ENCODE measurements at regions not wholly inside any gene's neighbourhood (a gene's known extent, or its start where the extent isn't known, plus 50 kb on each side); places are given as distances from the start of the nearest gene placed in this dataset.

- TF ChIP-seq, protein P1, sequence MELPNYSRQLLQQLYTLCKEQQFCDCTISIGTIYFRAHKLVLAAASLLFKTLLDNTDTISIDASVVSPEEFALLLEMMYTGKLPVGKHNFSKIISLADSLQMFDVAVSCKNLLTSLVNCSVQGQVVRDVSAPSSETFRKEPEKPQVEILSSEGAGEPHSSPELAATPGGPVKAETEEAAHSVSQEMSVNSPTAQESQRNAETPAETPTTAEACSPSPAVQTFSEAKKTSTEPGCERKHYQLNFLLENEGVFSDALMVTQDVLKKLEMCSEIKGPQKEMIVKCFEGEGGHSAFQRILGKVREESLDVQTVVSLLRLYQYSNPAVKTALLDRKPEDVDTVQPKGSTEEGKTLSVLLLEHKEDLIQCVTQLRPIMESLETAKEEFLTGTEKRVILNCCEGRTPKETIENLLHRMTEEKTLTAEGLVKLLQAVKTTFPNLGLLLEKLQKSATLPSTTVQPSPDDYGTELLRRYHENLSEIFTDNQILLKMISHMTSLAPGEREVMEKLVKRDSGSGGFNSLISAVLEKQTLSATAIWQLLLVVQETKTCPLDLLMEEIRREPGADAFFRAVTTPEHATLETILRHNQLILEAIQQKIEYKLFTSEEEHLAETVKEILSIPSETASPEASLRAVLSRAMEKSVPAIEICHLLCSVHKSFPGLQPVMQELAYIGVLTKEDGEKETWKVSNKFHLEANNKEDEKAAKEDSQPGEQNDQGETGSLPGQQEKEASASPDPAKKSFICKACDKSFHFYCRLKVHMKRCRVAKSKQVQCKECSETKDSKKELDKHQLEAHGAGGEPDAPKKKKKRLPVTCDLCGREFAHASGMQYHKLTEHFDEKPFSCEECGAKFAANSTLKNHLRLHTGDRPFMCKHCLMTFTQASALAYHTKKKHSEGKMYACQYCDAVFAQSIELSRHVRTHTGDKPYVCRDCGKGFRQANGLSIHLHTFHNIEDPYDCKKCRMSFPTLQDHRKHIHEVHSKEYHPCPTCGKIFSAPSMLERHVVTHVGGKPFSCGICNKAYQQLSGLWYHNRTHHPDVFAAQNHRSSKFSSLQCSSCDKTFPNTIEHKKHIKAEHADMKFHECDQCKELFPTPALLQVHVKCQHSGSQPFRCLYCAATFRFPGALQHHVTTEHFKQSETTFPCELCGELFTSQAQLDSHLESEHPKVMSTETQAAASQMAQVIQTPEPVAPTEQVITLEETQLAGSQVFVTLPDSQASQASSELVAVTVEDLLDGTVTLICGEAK (IDR thresholded peaks at IDR 0.05; ENCODE audit: borderline replicate concordance): no peak
- TF ChIP-seq ZNF207 (IDR thresholded peaks at IDR 0.05; ENCODE audit: borderline replicate concordance): no peak
- TF ChIP-seq NR2C1 (IDR thresholded peaks at IDR 0.05): no peak
- no peak for TF ChIP-seq MTA2 (IDR thresholded peaks at IDR 0.05; ENCODE audit: low read depth)
- no peak for TF ChIP-seq RAD21 (IDR thresholded peaks at IDR 0.05; ENCODE audit: insufficient read depth, low read depth, low read length)
- no peak for TF ChIP-seq SREBF1 (IDR thresholded peaks at IDR 0.05; ENCODE audit: low read length)
- TF ChIP-seq IKZF2 (IDR thresholded peaks at IDR 0.05): no peak
- TF ChIP-seq RAD51 (IDR thresholded peaks at IDR 0.05): no peak
- TF ChIP-seq, protein P2, sequence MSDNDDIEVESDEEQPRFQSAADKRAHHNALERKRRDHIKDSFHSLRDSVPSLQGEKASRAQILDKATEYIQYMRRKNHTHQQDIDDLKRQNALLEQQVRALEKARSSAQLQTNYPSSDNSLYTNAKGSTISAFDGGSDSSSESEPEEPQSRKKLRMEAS (IDR thresholded peaks at IDR 0.05; ENCODE audit: low read depth, low read length): no peak
Measured at GRCh38 chr1:29958271-29958670, 721.9 kb downstream of the PTPRU start (continued).

DNA sequence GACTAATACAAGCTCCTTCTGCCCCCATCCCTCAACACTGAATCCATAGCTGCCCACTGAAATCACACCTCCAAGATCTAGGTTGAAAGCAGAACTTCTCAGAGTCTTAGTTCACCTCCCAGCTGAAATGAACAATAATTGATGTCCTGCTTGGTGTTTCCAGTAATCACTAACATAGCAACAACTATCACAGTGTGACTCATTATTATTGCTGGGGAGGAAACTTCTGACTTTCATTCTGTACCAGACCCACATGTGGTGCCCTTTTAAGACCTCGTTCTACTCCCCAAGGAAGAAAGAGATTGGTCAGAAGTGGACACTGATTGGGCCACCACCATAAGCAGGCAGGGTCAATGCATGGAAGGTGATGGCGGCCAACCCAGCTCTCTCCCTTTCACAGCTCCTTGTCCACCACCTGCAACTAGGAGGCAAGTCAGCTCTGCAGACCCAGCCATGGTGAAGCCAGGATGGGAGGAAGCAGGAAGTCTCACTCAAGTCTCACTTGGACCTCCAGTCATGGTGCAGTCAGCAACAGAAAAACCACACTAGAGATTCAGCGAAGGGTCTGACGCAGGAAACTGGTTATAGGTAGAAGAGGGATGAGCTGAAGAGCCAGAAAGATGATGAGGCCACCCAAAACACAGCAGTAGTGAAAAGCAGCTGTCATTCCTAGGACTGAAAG is 720.2 kb downstream of the PTPRU start:
- no peaks in the 10 kb centered on the region for H3K4me1 ChIP-seq (ENCODE audit: control insufficient read depth, insufficient read depth, low read length)
- no peak overlapping the region for H2AFZ ChIP-seq (ENCODE audit: control insufficient read depth, low read depth, low read length)
- POLR2A ChIA-PET: no interaction called here
- intact Hi-C loops (cut with micrococcal nuclease; ENCODE audit: unreplicated experiment): no loop called here
- no peak overlapping the region for H3K4me2 ChIP-seq (ENCODE audit: control insufficient read depth, insufficient read depth)
- DNase-seq (ENCODE audit: low read depth, low spot score): no peak
- no peaks in the 10 kb centered on the region; a peak in 1 of 4 replicates for H3K27me3 ChIP-seq (replicated peaks in 1 of 2; ENCODE audit: control insufficient read depth in 2 of 2, insufficient read depth in 2 of 2, low read length in 1 of 2)
- 17% methylated on average over 4 of the region's 4 CpGs for WGBS (ENCODE audit: insufficient coverage, insufficient replicate concordance, low lambda C conversion rate, missing lambda C conversion rate)
- H3K36me3 ChIP-seq (ENCODE audit: control insufficient read depth in 2 of 2, insufficient read depth in 2 of 2, low read length in 1 of 2): no peaks in the 10 kb centered on the region
- CTCF ChIA-PET: no interaction called here
- BruUV-seq (replicated peaks): no TSS peak
- no peak for FAIRE-seq
- no peaks in the 10 kb centered on the region for H4K20me1 ChIP-seq (ENCODE audit: control insufficient read depth, insufficient read depth)
- SMC1A ChIA-PET (ENCODE audit: uncharacterized antibody, unreplicated experiment): interaction anchor here (0.6 kb wide), 1 partner anchor 22 kb away, joined by 4 read pairs; no protein-coding TSS in a partner anchor
- no peaks in the 10 kb centered on the region for H3K9me3 ChIP-seq (replicated peaks; ENCODE audit: control insufficient read depth, insufficient read depth, low read length)
- in situ Hi-C loops (cut with MboI): no loop called here
- RAD21 ChIA-PET (ENCODE audit: unreplicated experiment): no interaction called here
- no peaks in the 10 kb centered on the region for H3K79me2 ChIP-seq (ENCODE audit: control insufficient read depth, insufficient read depth, low read length)
- no peak for ATAC-seq
- no peak overlapping the region for H3K27ac ChIP-seq (ENCODE audit: control insufficient read depth, insufficient read depth)
- H3K9ac ChIP-seq (ENCODE audit: control insufficient read depth, insufficient read depth, low read length): no peak overlapping the region
- no peak overlapping the region for H3K4me3 ChIP-seq
- TF ChIP-seq, protein P3, sequence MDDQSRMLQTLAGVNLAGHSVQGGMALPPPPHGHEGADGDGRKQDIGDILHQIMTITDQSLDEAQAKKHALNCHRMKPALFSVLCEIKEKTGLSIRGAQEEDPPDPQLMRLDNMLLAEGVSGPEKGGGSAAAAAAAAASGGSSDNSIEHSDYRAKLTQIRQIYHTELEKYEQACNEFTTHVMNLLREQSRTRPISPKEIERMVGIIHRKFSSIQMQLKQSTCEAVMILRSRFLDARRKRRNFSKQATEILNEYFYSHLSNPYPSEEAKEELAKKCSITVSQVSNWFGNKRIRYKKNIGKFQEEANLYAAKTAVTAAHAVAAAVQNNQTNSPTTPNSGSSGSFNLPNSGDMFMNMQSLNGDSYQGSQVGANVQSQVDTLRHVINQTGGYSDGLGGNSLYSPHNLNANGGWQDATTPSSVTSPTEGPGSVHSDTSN (IDR thresholded peaks at IDR 0.05; ENCODE audit: insufficient replicate concordance, low read depth, low read length): no peak
- no peak for TF ChIP-seq NBN (IDR thresholded peaks at IDR 0.05)
- no peak for TF ChIP-seq ETV6 (conservative IDR thresholded peaks at IDR 0.05 in 1 of 2, IDR thresholded peaks at IDR 0.05 in 1 of 2; ENCODE audit: borderline replicate concordance in 1 of 2, low read depth in 1 of 2)
- no peak for TF ChIP-seq NR2C2 (IDR thresholded peaks at IDR 0.05; ENCODE audit: borderline replicate concordance, control insufficient read depth, insufficient read length, low read depth)
- no peak for TF ChIP-seq HDGF (IDR thresholded peaks at IDR 0.05)
- TF ChIP-seq NFXL1 (IDR thresholded peaks at IDR 0.05; ENCODE audit: borderline replicate concordance): no peak
- TF ChIP-seq SPI1 (IDR thresholded peaks at IDR 0.05; ENCODE audit: borderline replicate concordance, insufficient read depth, low read depth, low read length): no peak
- TF ChIP-seq, protein P4, sequence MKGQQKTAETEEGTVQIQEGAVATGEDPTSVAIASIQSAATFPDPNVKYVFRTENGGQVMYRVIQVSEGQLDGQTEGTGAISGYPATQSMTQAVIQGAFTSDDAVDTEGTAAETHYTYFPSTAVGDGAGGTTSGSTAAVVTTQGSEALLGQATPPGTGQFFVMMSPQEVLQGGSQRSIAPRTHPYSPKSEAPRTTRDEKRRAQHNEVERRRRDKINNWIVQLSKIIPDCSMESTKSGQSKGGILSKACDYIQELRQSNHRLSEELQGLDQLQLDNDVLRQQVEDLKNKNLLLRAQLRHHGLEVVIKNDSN (IDR thresholded peaks at IDR 0.05; ENCODE audit: borderline replicate concordance, extremely low read length, insufficient read depth, low read depth, low read length): no peak
- no peak for TF ChIP-seq ZBED1 (IDR thresholded peaks at IDR 0.05; ENCODE audit: borderline replicate concordance)
